Colonic mucosa (tissue), 4 donors: ENCODE measurements at regions not wholly inside any gene's neighbourhood (a gene's known extent, or its start where the extent isn't known, plus 50 kb on each side); places are given as distances from the start of the nearest gene placed in this dataset.
"Not testable (repeated sequence)": the region's sequence is repeated elsewhere in the genome, so short reads cannot be mapped to it uniquely, and the experiment has no call there.

Experiments used
- DNase-seq: peaks from one replicate; pipeline ENCODE4 v3.0.0-alpha.2; 2020
- H3K27ac ChIP-seq: fragments of 200-600 bp; one replicate; pipeline ENCODE4 v1.8.0; 2021
- H3K27me3 ChIP-seq: fragments of 200-600 bp; one replicate; pipeline ENCODE4 v1.8.0; 2021
- H3K36me3 ChIP-seq: fragments of 200-600 bp; one replicate; pipeline ENCODE4 v1.8.0; 2021
- H3K4me1 ChIP-seq: fragments of 200-600 bp; one replicate; pipeline ENCODE4 v1.8.0; 2021; ENCODE audit warnings: mild to moderate bottlenecking
- H3K4me3 ChIP-seq: fragments of 200-600 bp; one replicate; pipeline ENCODE4 v1.8.0; 2021
- H3K9ac ChIP-seq, 2 donors: one replicate each; pipeline ENCODE4 v1.7.0; 2013; ENCODE audit warnings: control low read depth in 2 of 2, low read depth in 2 of 2, low read length in 2 of 2
- H3K9me3 ChIP-seq: fragments of 200-600 bp; one replicate; pipeline ENCODE4 v1.8.0; 2021
- intact Hi-C: fragments of 100-400 bp; cut with DNase I; formaldehyde crosslinking; loops from one replicate; pipeline ENCODE4 v1.14.1; 2022
- TF ChIP-seq, protein P1 (sequence below): fragments of 200-600 bp; IDR thresholded peaks from one replicate; pipeline ENCODE4 v1.8.0; 2022; ENCODE audit warnings: antibody characterized with exemption, mild to moderate bottlenecking
- donor health status: healthy.
- donor health status: DM: no; HTN: no; CAD: no.
- donor health status: DM: no; HTN: no; CAD: no.

GRCh38 chr15:29511663-29512062, 242.0 kb upstream of the NSMCE3 start:
- no peak for DNase-seq
- intact Hi-C loops, result no loop called here
- Histone ChIP-seq H3K27ac (no peak overlapping the region), H3K4me3 (no peak overlapping the region), H3K27me3 (no peaks in the 10 kb centered on the region), H3K9me3 (no peaks in the 10 kb centered on the region), H3K9ac (no peak overlapping the region), H3K36me3 (no peaks in the 10 kb centered on the region), H3K4me1 (no peaks in the 10 kb centered on the region)
- TF ChIP-seq, protein P1, sequence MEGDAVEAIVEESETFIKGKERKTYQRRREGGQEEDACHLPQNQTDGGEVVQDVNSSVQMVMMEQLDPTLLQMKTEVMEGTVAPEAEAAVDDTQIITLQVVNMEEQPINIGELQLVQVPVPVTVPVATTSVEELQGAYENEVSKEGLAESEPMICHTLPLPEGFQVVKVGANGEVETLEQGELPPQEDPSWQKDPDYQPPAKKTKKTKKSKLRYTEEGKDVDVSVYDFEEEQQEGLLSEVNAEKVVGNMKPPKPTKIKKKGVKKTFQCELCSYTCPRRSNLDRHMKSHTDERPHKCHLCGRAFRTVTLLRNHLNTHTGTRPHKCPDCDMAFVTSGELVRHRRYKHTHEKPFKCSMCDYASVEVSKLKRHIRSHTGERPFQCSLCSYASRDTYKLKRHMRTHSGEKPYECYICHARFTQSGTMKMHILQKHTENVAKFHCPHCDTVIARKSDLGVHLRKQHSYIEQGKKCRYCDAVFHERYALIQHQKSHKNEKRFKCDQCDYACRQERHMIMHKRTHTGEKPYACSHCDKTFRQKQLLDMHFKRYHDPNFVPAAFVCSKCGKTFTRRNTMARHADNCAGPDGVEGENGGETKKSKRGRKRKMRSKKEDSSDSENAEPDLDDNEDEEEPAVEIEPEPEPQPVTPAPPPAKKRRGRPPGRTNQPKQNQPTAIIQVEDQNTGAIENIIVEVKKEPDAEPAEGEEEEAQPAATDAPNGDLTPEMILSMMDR, result no peak

- H3K4me3 ChIP-seq, H3K27ac ChIP-seq, DNase-seq, H3K4me1 ChIP-seq, H3K9ac ChIP-seq, H3K36me3 ChIP-seq, H3K27me3 ChIP-seq, H3K9me3 ChIP-seq, intact Hi-C loops: not testable (repeated sequence)
These were observed 235.9 kb upstream of the NSMCE3 start for GRCh38 chr15:29505535-29505934.

DNA sequence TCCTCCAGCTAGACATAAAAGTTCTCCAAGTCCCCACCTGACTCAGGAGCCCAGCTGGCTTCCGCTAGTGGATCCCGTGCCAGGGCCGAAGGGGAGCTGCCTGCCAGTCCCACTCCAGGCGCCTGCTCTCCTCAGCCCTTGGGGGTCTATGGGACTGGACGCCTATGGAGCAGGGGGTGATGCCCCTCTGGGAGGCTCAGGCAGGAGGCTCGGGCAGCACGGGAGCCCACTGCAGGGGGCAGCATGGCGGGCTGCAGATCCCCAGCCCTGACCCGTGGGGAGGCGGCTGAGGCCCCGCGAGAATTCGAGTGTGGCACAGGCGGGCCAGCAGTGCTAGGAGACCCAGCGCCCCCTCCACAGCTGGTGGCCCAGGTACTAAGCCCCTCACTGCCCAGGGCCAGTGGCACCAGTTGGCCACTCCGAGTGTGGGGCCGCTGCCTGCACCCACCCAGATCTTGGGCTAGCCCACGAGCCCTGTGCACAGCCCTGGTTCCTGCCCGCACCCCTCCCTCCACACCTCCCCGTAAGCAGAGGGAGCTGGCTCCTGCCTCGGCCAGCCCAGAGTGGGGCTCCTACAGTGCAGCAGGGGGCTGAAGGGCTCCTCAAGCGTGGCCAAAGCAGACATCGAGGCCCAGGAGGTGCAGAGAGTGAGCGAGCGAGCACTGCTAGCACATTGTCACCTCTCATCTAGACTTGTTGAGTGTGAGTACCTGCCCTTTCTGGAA, 221.3 kb upstream of the NSMCE3 start:
- Histone ChIP-seq H3K36me3 (no peaks in the 10 kb centered on the region), H3K4me1 (no peaks in the 10 kb centered on the region), H3K4me3 (no peak overlapping the region), H3K9me3 (no peaks in the 10 kb centered on the region), H3K27ac (no peak overlapping the region), H3K27me3 (no peaks in the 10 kb centered on the region), H3K9ac (no peak overlapping the region)
- DNase-seq, result no peak
- intact Hi-C loops, result no loop called here
- TF ChIP-seq, protein P1, result no peak

DNA sequence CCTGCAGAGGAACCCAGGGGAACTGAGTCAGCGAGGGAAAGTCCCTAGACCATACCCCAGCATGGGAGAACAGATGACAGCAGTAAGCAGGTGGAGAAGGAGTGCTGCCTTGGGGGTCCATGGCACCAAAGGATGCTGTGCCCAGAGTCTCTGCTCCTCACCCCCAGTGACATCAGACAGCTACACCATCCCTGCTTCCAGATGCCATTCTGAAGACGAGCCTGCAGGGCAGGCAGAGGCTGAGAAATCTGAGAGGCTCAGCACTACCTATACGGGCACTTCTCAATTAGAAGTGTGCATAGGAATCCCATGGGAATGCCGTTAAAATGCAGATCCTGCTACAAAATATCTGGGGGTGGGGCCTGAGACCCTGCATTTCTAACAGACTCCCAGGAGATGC, 211.3 kb upstream of the NSMCE3 start:
- intact Hi-C loops, result no loop called here
- Histone ChIP-seq H3K36me3 (no peaks in the 10 kb centered on the region), H3K27me3 (no peaks in the 10 kb centered on the region), H3K4me1 (no peaks in the 10 kb centered on the region), H3K4me3 (no peak overlapping the region), H3K9me3 (no peaks in the 10 kb centered on the region), H3K27ac (no peak overlapping the region), H3K9ac (no peak overlapping the region)
- DNase-seq, result no peak
- TF ChIP-seq, protein P1, result no peak

- Histone ChIP-seq H3K9ac (no peak overlapping the region), H3K4me3 (no peak overlapping the region), H3K9me3 (no peaks in the 10 kb centered on the region), H3K27ac (no peak overlapping the region), H3K27me3 (no peaks in the 10 kb centered on the region), H3K4me1 (no peaks in the 10 kb centered on the region), H3K36me3 (no peaks in the 10 kb centered on the region)
- intact Hi-C loops, result no loop called here
- TF ChIP-seq, protein P1, result no peak
- no peak for DNase-seq
These were observed 210.7 kb upstream of the NSMCE3 start for GRCh38 chr15:29480278-29480677.

DNA sequence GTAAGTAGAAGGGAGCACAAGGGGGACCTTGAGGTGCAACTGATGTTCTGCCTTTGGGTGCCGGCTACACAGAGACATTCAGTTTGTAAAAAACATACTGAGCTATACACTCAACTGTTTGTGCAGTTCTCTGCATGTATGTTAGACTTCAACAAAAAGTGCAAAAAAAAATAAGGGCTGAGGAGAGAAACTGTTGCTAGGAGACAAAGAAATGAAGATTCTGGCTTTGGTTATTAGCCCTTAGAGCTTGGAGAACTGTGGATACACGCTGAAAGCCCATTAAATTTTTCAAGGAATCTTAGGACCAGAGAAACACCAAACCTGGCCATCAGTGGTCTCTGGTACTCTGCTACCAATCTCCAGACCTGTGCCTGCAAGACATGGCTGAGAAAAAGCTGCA, 207.6 kb upstream of the NSMCE3 start:
- intact Hi-C loops, result no loop called here
- Histone ChIP-seq H3K9me3 (no peaks in the 10 kb centered on the region), H3K4me3 (no peak overlapping the region), H3K27ac (no peak overlapping the region), H3K4me1 (no peaks in the 10 kb centered on the region), H3K9ac (no peak overlapping the region), H3K36me3 (no peaks in the 10 kb centered on the region), H3K27me3 (no peaks in the 10 kb centered on the region)
- TF ChIP-seq, protein P1, result no peak
- DNase-seq, result no peak
